GM10266 (cell line): ENCODE measurements at regions not wholly inside any gene's neighbourhood (a gene's known extent, or its start where the extent isn't known, plus 50 kb on each side); places are given as distances from the start of the nearest gene placed in this dataset.

Source experiments
- DNase-seq: peaks from one replicate; pipeline ENCODE4 v3.0.0; 2012; ENCODE audit errors: extremely low spot score
- TF ChIP-seq, protein P1 (sequence below): IDR thresholded peaks from 2 replicates; pipeline ENCODE4 v1.5.1; 2012; ENCODE audit warnings: mild to moderate bottlenecking, low read depth; ENCODE audit not compliant: control insufficient read depth, insufficient read depth; ENCODE audit errors: missing control alignments

DNA sequence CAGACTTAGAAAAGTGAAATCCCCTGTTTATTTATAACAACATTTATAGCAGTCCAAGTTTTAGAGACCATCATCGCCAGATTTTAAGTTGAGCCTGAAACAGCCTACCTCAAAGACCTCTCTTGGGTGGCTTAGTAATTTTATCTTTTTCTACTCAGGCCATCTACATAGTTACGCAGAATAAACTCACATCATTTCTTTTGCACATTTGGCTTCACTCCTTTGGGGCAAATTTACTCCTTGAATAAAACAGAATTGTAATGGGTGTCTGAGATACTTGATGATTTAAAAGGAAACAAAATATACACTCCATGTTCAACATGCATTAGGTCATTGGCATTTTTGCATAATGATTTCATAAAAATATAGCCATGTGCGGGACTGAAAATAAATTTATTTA, 104.7 kb upstream of the TSPAN8 start:
- DNase-seq: no peak
- TF ChIP-seq, protein P1, sequence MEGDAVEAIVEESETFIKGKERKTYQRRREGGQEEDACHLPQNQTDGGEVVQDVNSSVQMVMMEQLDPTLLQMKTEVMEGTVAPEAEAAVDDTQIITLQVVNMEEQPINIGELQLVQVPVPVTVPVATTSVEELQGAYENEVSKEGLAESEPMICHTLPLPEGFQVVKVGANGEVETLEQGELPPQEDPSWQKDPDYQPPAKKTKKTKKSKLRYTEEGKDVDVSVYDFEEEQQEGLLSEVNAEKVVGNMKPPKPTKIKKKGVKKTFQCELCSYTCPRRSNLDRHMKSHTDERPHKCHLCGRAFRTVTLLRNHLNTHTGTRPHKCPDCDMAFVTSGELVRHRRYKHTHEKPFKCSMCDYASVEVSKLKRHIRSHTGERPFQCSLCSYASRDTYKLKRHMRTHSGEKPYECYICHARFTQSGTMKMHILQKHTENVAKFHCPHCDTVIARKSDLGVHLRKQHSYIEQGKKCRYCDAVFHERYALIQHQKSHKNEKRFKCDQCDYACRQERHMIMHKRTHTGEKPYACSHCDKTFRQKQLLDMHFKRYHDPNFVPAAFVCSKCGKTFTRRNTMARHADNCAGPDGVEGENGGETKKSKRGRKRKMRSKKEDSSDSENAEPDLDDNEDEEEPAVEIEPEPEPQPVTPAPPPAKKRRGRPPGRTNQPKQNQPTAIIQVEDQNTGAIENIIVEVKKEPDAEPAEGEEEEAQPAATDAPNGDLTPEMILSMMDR: no peak

DNA sequence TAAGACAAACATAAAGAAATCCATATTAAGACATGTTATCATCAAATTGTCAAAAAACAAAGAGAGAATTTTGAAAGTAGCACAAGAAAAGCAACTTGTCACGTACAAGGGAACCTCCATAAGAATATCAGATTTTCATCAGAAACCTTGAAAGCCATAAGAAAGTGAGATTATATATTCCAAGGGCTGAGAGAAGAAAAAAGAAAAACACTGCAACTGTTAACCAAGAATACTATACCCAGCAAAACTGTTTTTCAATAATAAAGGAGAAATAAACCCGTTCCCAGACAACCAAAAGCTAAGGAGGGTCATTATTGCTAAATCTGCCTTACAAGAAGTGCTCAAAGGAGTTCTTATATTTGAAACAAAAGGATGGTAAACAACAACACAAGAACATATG, 94.7 kb upstream of the TSPAN8 start:
- TF ChIP-seq, protein P1: no peak
- no peak for DNase-seq

DNA sequence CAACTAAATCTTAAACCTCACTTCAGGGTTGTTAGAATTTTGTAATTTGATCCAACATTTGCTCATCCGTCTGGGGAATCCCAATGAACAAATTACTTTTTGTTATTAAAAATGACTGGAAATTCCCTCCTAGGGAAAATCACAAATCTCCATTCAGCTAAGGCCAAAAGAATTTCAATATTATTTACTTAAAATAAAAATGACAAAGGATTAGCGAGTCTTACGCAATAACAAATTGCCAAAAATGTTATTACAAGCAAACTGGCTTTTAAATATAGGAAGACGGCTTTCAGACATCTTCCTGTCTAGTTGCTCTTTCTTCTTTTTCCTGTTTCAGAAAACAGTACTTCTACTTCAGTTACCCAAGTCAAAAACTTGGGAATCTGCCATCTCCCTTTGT, 92.4 kb upstream of the TSPAN8 start:
- DNase-seq: no peak
- TF ChIP-seq, protein P1: no peak

DNA sequence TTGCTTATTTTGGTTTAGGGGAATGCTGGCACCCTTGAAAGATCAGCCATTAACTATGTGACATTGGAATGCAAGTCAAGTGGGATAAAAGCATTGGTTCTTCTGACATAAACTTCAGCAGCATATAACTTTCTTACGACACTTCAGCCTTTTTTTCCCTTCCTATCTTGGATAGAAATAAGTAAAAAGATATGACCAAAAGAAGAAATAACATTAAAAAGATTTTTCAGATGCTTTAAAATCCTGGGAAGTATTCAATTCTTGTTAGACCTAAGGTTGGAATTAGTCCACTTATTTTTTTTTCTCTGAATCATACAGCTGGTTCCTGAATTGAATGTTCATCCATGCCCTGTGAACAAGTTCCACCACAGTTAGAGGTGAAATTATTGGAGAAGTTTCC, 85.6 kb upstream of the TSPAN8 start:
- no peak for DNase-seq
- TF ChIP-seq, protein P1: no peak

DNA sequence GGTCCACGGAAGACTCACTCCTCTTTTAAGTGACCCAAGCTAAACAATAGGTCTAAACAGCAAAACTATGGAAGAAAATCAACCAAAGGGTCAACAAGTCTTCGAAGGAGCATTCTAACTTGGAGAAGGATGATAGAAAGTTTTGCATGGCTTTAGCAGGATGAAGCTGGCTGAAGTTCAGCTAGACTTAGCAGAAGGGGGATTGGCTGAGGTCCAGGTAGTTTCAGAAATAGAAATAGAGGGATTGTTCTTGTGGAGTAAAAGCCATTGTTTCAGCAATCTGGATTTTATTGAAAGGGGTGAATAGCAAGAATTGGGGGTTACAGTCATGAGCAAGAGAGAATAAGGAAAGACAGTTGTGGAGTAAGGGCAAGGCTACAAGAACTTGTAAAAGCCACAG, 84.7 kb upstream of the TSPAN8 start:
- TF ChIP-seq, protein P1: no peak

DNA sequence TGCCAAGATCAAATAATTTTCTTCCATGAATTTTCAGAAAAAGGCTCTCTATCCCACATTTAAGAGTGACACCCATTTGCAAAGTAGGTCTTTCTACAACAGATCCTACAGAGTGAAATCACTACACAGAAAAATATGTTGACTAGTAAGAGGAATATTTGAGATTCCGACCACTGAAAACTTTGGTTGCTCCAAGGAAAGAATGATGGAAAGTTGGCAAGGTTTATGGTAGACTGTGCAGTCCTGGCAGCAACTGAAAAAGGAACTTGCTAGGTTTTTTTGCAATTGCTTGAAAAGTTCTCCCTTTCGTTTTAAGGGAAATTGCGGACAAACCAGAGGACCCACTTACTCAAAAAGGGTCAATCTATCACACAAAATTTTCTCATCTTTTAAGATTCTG, 83.1 kb upstream of the TSPAN8 start:
- no peak for DNase-seq
- TF ChIP-seq, protein P1: no peak

More for the DNA sequence above, 84.7 kb upstream of the TSPAN8 start:
- DNase-seq: no peak

DNA sequence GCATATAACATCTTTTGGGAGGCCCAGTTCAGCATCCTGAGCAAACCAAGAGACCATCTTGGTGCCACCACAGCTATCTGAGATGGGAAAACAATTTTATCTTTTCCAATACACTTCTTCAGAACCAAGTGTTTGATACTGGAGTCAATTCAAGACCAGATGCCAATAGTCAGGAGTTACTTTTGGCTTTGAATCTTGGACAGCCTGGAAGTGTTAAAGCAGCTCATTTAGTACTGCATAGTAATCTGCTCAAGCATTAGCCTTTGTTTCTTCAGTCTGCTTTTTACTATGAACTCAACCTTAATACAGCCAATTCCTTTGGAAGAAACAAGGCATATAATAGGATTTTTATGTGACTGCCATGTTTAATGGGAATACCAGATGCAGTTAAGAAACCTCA, 81.9 kb upstream of the TSPAN8 start:
- TF ChIP-seq, protein P1: no peak
- DNase-seq: no peak

DNA sequence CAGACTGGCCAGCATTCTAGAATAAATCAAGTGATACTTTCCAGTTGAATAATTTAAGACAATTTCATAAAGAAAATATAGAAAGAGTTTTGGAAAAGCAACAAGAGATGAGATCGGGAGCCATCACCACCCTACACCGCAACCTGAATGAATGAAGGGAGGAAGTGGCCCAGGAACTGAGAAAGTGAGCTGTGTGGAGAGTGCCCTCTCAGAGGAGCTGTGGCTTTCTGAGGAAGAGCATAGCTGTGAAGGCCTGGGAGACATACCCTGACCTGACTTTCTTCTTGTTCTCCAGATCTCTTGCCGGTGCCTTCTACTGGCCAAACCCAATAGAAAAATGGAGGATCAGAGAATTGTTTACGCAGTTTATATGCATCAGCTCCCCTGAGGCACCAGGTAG, 79.3 kb upstream of the TSPAN8 start:
- TF ChIP-seq, protein P1: no peak
- DNase-seq: no peak
